Left lung (tissue), 4 donors: ENCODE measurements at regions not wholly inside any gene's neighbourhood (a gene's known extent, or its start where the extent isn't known, plus 50 kb on each side); places are given as distances from the start of the nearest gene placed in this dataset.

Experiments used
- ATAC-seq: fragments of 200-7000 bp; cut with Tn5 transposase; one replicate; pipeline ENCODE4 v1.9.1; 2020; ENCODE audit warnings: moderate library complexity
- DNase-seq, 4 donors: peaks; one replicate each; pipeline ENCODE4 v3.0.0-alpha.2; 2013 to 2020
- H3K27ac ChIP-seq, 2 donors: fragments of 200-600 bp; sonication (generic) in 1 of 2; one replicate each; pipeline versions ENCODE4 v1.5.0 to v1.8.0; 2020 to 2021
- H3K27me3 ChIP-seq, 2 donors: fragments of 200-600 bp; sonication (generic) in 1 of 2; one replicate each; pipeline versions ENCODE4 v1.5.0 to v1.8.0; 2020 to 2021
- H3K36me3 ChIP-seq, 2 donors: fragments of 200-600 bp; sonication (generic) in 1 of 2; one replicate each; pipeline versions ENCODE4 v1.5.0 to v1.8.0; 2020 to 2021
- H3K4me1 ChIP-seq, 2 donors: fragments of 200-600 bp; one replicate each; pipeline ENCODE4 v1.8.0; 2021
- H3K4me3 ChIP-seq, 2 donors: fragments of 200-600 bp; sonication (generic) in 1 of 2; one replicate each; pipeline versions ENCODE4 v1.5.0 to v1.8.0; 2020 to 2021; ENCODE audit warnings: mild to moderate bottlenecking in 1 of 2
- H3K9me3 ChIP-seq, 2 donors: fragments of 200-600 bp; sonication (generic) in 1 of 2; one replicate each; pipeline versions ENCODE4 v1.5.0 to v1.8.0; 2020 to 2021
- intact Hi-C, 2 donors: fragments of 100-400 bp; cut with DNase I; formaldehyde crosslinking; loops; one replicate each; pipeline versions ENCODE4 v1.11.2 to v1.14.2; 2022
- TF ChIP-seq, protein P1 (sequence below), 2 donors: fragments of 200-600 bp; sonication (generic) in 1 of 2; IDR thresholded peaks; one replicate each; pipeline versions ENCODE4 v1.5.0 to v1.8.0; 2021; ENCODE audit warnings: antibody characterized with exemption in 2 of 2
- donor health status: DM: no; HTN: yes; CAD: no.
- donor health status: DM: no; HTN: no; CAD: no.

DNA sequence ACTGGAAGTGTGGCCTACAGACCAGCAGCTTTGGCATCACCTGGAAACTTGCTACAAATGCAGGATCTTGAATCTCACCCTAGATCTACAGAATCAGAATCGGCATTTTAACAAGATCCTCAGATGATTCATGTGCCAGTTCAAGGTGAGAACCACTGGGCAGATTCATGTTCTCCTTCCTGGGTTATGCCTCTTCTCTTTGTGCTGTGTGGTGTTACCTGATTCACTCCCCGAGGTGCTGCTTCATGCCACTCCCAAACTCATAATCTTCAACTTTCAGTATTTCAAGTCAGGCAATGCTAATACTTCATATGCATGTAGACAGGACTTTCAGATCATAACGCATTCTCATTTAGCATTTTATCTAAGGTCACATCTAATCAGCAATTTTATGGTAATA is 427.7 kb downstream of the FOXO1 start:
- intact Hi-C loops: no loop called here
- no peaks in the 10 kb centered on the region for H3K36me3 ChIP-seq

DNA sequence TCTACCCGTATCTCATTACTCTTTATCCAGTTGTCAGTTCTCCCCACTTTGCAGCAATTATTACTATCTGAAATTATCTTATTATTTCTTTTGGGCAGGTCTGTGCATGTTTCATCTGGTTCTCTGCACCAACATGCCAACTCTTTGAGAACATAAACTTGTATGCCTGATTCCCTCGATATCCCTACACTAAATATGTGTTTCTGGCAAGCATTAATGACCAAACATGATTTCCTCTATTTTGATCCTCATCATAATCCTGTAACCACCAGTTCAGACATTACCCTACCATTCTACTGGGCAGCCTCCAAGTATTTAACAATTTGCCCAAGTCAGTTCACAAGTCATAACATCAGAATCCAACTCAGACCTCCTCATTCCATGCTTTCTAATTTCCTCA is 426.1 kb downstream of the FOXO1 start:
- H3K36me3 ChIP-seq: no peaks in the 10 kb centered on the region
- H3K4me1 ChIP-seq: no peaks in the 10 kb centered on the region
- no peaks in the 10 kb centered on the region for H3K27me3 ChIP-seq
- DNase-seq (no peak), ATAC-seq (no peak)
- no peak overlapping the region for H3K4me3 ChIP-seq
- TF ChIP-seq, protein P1, sequence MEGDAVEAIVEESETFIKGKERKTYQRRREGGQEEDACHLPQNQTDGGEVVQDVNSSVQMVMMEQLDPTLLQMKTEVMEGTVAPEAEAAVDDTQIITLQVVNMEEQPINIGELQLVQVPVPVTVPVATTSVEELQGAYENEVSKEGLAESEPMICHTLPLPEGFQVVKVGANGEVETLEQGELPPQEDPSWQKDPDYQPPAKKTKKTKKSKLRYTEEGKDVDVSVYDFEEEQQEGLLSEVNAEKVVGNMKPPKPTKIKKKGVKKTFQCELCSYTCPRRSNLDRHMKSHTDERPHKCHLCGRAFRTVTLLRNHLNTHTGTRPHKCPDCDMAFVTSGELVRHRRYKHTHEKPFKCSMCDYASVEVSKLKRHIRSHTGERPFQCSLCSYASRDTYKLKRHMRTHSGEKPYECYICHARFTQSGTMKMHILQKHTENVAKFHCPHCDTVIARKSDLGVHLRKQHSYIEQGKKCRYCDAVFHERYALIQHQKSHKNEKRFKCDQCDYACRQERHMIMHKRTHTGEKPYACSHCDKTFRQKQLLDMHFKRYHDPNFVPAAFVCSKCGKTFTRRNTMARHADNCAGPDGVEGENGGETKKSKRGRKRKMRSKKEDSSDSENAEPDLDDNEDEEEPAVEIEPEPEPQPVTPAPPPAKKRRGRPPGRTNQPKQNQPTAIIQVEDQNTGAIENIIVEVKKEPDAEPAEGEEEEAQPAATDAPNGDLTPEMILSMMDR (IDR thresholded peaks at IDR 0.05): no peak
- intact Hi-C loops: no loop called here
- H3K27ac ChIP-seq: no peak overlapping the region
- no peaks in the 10 kb centered on the region for H3K9me3 ChIP-seq

More for the DNA sequence above, 427.7 kb downstream of the FOXO1 start:
- no peak for ATAC-seq
- TF ChIP-seq, protein P1 (IDR thresholded peaks at IDR 0.05): no peak
- H3K27me3 ChIP-seq: no peaks in the 10 kb centered on the region
- H3K9me3 ChIP-seq: no peaks in the 10 kb centered on the region
- H3K27ac ChIP-seq: no peak overlapping the region
- no peak overlapping the region for H3K4me3 ChIP-seq
- no peak for DNase-seq
- no peaks in the 10 kb centered on the region for H3K4me1 ChIP-seq

DNA sequence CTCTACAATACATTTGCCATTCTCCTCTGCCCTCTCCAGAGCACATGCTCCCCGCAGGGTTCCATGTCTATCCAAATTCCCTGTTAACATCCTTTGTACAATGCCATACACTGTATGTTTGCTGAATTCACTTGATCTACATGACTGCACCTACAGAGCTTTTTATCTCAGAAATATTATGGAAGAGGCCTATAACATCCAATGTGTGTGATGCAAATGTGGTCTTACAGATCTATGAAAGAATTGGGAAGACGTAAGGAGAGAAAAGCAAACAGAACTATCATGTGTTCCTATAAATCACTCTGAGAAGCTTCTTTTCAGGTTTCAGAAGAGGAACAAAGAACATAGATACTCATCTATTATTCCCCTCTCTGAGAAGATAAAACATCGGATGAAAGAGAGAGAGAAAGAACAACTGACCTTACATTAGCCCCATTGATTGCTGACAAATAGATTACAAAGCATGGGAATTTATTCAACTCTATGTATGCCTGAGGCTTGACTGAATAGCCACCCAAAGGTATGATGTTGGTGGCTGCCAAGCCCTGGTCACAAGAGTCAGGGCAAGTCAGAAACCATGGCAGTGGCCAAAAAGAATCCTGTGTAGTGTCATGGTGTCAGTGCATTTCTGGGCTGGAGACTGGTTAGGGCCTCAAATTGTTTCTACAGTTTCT is 425.2 kb downstream of the FOXO1 start:
- H3K4me1 ChIP-seq: no peaks in the 10 kb centered on the region
- DNase-seq (no peak), ATAC-seq (no peak)
- H3K27ac ChIP-seq: no peak overlapping the region
- intact Hi-C loops: no loop called here
- H3K4me3 ChIP-seq: no peak overlapping the region
- TF ChIP-seq, protein P1 (IDR thresholded peaks at IDR 0.05): no peak
- H3K9me3 ChIP-seq: no peaks in the 10 kb centered on the region
- H3K27me3 ChIP-seq: no peaks in the 10 kb centered on the region
- H3K36me3 ChIP-seq: no peaks in the 10 kb centered on the region

DNA sequence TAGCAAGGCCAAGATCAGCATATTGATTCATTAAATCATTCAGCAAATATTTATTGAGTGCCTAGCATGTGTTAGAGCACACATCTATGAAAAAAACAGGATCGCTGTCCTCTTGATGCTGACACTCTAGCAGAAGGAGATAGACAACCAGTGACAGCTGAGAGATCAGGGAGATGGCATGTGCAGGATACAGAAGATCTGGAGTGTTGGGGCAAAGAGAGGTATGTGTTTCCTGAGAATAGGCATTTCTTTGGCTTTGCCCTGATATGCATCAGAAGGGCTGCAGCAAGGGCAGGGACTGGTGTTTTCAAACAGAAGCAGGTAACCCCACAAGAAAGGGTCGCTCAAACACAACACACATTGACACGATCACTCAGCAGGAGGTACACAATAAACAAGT is 423.4 kb downstream of the FOXO1 start:
- Histone ChIP-seq H3K9me3 (no peaks in the 10 kb centered on the region), H3K4me3 (no peak overlapping the region), H3K4me1 (no peaks in the 10 kb centered on the region), H3K36me3 (no peaks in the 10 kb centered on the region), H3K27ac (no peak overlapping the region), H3K27me3 (no peaks in the 10 kb centered on the region)
- DNase-seq: no peak
- ATAC-seq: no peak
- TF ChIP-seq, protein P1 (IDR thresholded peaks at IDR 0.05): no peak
- intact Hi-C loops: no loop called here

DNA sequence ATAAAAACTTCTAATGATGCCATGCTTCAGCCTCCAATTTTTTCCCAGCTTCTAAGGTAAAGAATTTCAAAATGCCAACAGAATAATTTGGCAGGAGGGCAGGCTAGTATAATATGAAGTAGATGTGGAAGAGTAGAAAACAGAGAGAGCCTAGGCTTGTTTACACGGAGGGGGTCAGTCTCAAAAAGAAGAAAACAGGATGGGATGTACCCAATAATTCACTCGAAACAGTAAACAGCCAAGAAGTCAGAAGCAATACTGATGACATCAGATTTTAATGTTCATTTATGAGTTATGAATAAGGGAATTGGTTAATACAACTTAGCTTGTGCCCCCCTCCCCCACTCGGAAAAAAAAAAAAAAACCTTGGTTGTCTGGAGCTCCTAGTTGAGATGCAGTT is 422.5 kb downstream of the FOXO1 start:
- Histone ChIP-seq H3K4me1 (no peaks in the 10 kb centered on the region), H3K4me3 (no peak overlapping the region), H3K36me3 (no peaks in the 10 kb centered on the region), H3K27ac (no peak overlapping the region), H3K27me3 (no peaks in the 10 kb centered on the region), H3K9me3 (no peaks in the 10 kb centered on the region)
- no peak for ATAC-seq
- intact Hi-C loops: no loop called here
- TF ChIP-seq, protein P1 (IDR thresholded peaks at IDR 0.05): no peak
- DNase-seq: no peak
